Limb (tissue), 2 donors: ENCODE measurements at regions not wholly inside any gene's neighbourhood (a gene's known extent, or its start where the extent isn't known, plus 50 kb on each side); places are given as distances from the start of the nearest gene placed in this dataset.

Experiments
- DNase-seq, 2 donors: peaks; one replicate each; pipeline ENCODE4 v3.0.0-alpha.2; 2016; ENCODE audit errors: extremely low spot score in 2 of 2

GRCh38 chr6:74782346-74782745 is 423.5 kb downstream of the COL12A1 start:
- no peak for DNase-seq

GRCh38 chr6:74780831-74781230 is 425.0 kb downstream of the COL12A1 start:
- DNase-seq = no peak

- DNase-seq = no peak
Observed at GRCh38 chr6:74768738-74769137, 437.1 kb downstream of the COL12A1 start.

GRCh38 chr6:74768120-74768519 is 437.7 kb downstream of the COL12A1 start:
- no peak for DNase-seq

- no peak for DNase-seq
Observed at GRCh38 chr6:74765486-74765885, 440.4 kb downstream of the COL12A1 start.

- DNase-seq = no peak
Observed at GRCh38 chr6:74764486-74764885, 441.4 kb downstream of the COL12A1 start.

- DNase-seq = no peak
Observed at GRCh38 chr6:74762841-74763240, 443.0 kb downstream of the COL12A1 start.

- DNase-seq = no peak
Observed at GRCh38 chr6:74757813-74758212, 448.0 kb downstream of the COL12A1 start.

- DNase-seq = no peak
Observed at GRCh38 chr6:74756923-74757322, 448.9 kb downstream of the COL12A1 start.

- no peak for DNase-seq
Observed at GRCh38 chr6:74755778-74756177, 450.1 kb downstream of the COL12A1 start.

GRCh38 chr6:74755196-74755595 is 450.7 kb downstream of the COL12A1 start:
- no peak for DNase-seq

- DNase-seq = no peak
Observed at GRCh38 chr6:74753883-74754600, 451.8 kb downstream of the COL12A1 start.

- no peak for DNase-seq
Observed at GRCh38 chr6:74752303-74752702, 453.6 kb downstream of the COL12A1 start.

- no peak for DNase-seq
Observed at GRCh38 chr6:74750826-74751225, 455.0 kb downstream of the COL12A1 start.

- no peak for DNase-seq
Observed at GRCh38 chr6:74749211-74750147, 456.4 kb downstream of the COL12A1 start.

GRCh38 chr6:74745670-74746069 is 460.2 kb downstream of the COL12A1 start:
- no peak for DNase-seq

GRCh38 chr6:74742793-74743508 is 462.9 kb downstream of the COL12A1 start:
- DNase-seq = no peak

GRCh38 chr6:74741646-74742045 is 464.2 kb downstream of the COL12A1 start:
- DNase-seq = peak in 1 of 2 donors; percentile 17

GRCh38 chr6:74735304-74735703 is 470.5 kb downstream of the COL12A1 start:
- no peak for DNase-seq

- no peak for DNase-seq
Observed at GRCh38 chr6:74734901-74735300, 471.0 kb downstream of the COL12A1 start.

GRCh38 chr6:74733830-74734620 is 471.8 kb downstream of the COL12A1 start:
- DNase-seq = no peak
